Epithelial cell of esophagus (primary cell): ENCODE measurements at regions not wholly inside any gene's neighbourhood (a gene's known extent, or its start where the extent isn't known, plus 50 kb on each side); places are given as distances from the start of the nearest gene placed in this dataset.
A peak's percentile ranks its signal among the peaks of the same experiment; 100 is the strongest.
"Not testable (repeated sequence)": the region's sequence is repeated elsewhere in the genome, so short reads cannot be mapped to it uniquely, and the experiment has no call there.

Source experiments
- DNase-seq: peaks from one replicate; pipeline ENCODE4 v3.0.0; 2010; ENCODE audit warnings: low read depth
- H3K4me3 ChIP-seq: 2 replicates; pipeline ENCODE4 v1.5.1; 2011; ENCODE audit warnings: mild to moderate bottlenecking, low read length, control low read depth
- TF ChIP-seq, protein P1 (sequence below): IDR thresholded peaks from 2 replicates; pipeline ENCODE4 v1.5.1; 2011; ENCODE audit warnings: low read depth, mild to moderate bottlenecking, low read length, control low read depth, inconsistent platforms; ENCODE audit not compliant: insufficient read depth; ENCODE audit errors: missing control alignments

DNA sequence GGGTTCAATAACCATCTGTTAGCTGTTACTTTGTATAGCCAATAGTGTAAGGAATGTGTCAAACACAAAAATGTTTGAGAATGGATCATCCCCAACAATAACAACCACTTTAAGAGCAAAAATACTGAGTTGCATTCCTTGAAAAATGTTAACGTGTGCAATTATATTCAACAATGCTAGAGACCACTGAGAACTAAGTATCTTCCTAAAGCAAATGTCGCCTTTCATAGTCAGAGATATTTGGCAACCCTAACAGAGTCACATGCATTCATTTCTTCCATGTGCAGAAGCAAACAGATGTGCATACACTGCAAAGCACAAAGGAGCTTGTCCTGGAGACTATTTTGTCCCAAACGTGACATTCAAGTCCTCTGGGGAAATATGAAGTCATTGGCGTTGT is 448.6 kb downstream of the GJA1 start:
- no peak overlapping the region for H3K4me3 ChIP-seq
- TF ChIP-seq, protein P1, sequence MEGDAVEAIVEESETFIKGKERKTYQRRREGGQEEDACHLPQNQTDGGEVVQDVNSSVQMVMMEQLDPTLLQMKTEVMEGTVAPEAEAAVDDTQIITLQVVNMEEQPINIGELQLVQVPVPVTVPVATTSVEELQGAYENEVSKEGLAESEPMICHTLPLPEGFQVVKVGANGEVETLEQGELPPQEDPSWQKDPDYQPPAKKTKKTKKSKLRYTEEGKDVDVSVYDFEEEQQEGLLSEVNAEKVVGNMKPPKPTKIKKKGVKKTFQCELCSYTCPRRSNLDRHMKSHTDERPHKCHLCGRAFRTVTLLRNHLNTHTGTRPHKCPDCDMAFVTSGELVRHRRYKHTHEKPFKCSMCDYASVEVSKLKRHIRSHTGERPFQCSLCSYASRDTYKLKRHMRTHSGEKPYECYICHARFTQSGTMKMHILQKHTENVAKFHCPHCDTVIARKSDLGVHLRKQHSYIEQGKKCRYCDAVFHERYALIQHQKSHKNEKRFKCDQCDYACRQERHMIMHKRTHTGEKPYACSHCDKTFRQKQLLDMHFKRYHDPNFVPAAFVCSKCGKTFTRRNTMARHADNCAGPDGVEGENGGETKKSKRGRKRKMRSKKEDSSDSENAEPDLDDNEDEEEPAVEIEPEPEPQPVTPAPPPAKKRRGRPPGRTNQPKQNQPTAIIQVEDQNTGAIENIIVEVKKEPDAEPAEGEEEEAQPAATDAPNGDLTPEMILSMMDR = no peak
- no peak for DNase-seq

DNA sequence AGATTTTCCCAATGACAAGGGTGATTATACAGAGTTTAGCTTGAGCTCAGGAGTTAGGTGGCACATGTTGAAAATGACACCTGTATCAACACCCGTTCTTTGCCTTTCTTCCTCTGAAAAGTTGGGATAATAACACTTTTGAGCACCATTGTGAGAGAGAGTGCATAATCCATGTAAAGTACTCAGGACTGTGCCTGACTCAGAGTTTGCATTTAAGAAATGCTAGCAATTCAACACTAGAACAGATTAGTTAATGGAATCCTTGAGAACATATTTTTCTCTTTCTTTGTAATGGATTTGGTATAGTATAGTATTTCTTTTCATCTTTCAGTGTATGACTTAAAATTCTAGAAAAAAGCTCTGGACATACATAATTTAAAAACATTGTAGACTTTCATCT is 449.2 kb downstream of the GJA1 start:
- no peak for DNase-seq
- no peak overlapping the region for H3K4me3 ChIP-seq
- TF ChIP-seq, protein P1 = no peak

GRCh38 chr6:121885399-121886152 is 450.1 kb downstream of the GJA1 start:
- no peak overlapping the region for H3K4me3 ChIP-seq
- no peak for DNase-seq
- TF ChIP-seq, protein P1 = no peak

- no peak overlapping the region for H3K4me3 ChIP-seq
- TF ChIP-seq, protein P1 = no peak
- no peak for DNase-seq
Measured at GRCh38 chr6:121886223-121886830, 450.9 kb downstream of the GJA1 start.

DNA sequence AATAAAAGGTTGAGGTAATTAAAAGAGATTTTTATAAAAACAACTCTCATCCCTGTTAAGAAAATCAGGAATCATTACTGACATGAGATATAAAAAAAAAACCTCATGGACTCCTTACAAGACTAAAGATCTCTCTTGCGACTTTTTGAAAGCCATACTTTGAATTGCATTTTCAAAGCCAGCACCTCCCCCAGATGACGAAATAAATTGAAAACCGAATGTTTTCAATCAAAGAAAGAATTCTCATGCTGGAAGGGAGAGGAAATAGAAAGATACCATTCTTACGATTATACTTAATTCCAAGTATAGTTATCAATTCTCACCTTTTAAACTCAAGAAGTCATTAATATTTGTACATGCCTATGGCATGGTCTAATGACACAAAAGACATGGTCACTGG is 452.3 kb downstream of the GJA1 start:
- H3K4me3 ChIP-seq = no peak overlapping the region
- TF ChIP-seq, protein P1 = no peak
- DNase-seq = no peak

- no peak for DNase-seq
- H3K4me3 ChIP-seq = no peak overlapping the region
- TF ChIP-seq, protein P1 = no peak
Measured at GRCh38 chr6:121890307-121890910, 455.0 kb downstream of the GJA1 start.

DNA sequence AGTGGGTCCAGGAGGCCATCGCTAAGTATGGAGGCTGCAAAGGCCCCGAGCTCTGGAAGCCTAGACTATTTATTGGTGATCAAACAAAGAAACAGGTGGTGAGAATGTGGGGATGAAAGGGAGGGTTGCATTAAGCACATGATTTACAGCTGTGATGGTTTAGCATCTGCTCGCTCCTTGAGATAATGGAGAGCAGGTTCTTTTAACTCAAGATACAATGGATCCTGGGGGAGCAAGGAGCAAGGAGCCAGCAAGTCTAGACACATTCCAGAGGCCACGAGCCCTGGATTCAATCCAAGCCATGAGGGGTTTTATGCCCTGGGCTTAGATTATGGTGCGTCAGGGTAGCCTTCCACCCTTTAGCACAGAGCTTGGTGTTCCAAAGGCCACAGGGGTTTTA is 460.3 kb downstream of the GJA1 start:
- DNase-seq = peak; percentile 27
- not testable (repeated sequence) for H3K4me3 ChIP-seq
